Pancreas (tissue), 10 donors: ENCODE measurements at regions not wholly inside any gene's neighbourhood (a gene's known extent, or its start where the extent isn't known, plus 50 kb on each side); places are given as distances from the start of the nearest gene placed in this dataset.

Experiments used
- ATAC-seq, 4 donors: fragments of 200-7000 bp; cut with Tn5 transposase; one replicate each; pipeline versions ENCODE4 v1.8.0 to v1.9.1; 2020; ENCODE audit warnings: mild to moderate bottlenecking in 4 of 4, moderate library complexity in 4 of 4
- DNase-seq, 6 donors: peaks; one replicate each; pipeline ENCODE4 v3.0.0-alpha.2; 2020
- FAIRE-seq: peaks from 2 replicates; lab custom pipeline; 2012; peaks lifted over from hg19 to GRCh38; lab: Jason Lieb, UNC
- H3K27ac ChIP-seq, 4 donors: fragments of 200-600 bp; sonication (generic); 1 replicate in 3 of 4; 2 replicates in 1 of 4; pipeline versions ENCODE4 v1.5.0 to v1.8.0; 2020
- H3K27me3 ChIP-seq, 4 donors: fragments of 200-600 bp; one replicate each; pipeline ENCODE4 v1.8.0; 2021
- H3K36me3 ChIP-seq, 3 donors: fragments of 200-600 bp; sonication (generic) in 1 of 3; one replicate each; pipeline versions ENCODE4 v1.5.0 to v1.8.0; 2020 to 2021
- H3K4me1 ChIP-seq, 3 donors: fragments of 200-600 bp; one replicate each; pipeline ENCODE4 v1.8.0; 2021
- H3K4me3 ChIP-seq, 4 donors: fragments of 200-600 bp; sonication (generic) in 2 of 4; one replicate each; pipeline versions ENCODE4 v1.5.0 to v1.8.0; 2020 to 2021
- H3K9me3 ChIP-seq, 4 donors: fragments of 200-600 bp; one replicate each; pipeline ENCODE4 v1.8.0; 2021
- CTCF ChIP-seq, 4 donors: fragments of 200-600 bp; sonication (generic) in 3 of 4; IDR thresholded peaks; one replicate each; pipeline versions ENCODE4 v1.5.0 to v1.8.0; 2021; ENCODE audit warnings: antibody characterized with exemption in 4 of 4
- WGBS, 2 donors: extraction: QIAGEN DNeasy Blood & Tissue Kit; methylation state at CpG; one replicate each; pipeline ENCODE4 v1.1.7; 2013; 5-methylcytosine and 5-hydroxymethylcytosine counted together
- intact Hi-C, 3 donors: fragments of 100-400 bp; cut with DNase I; formaldehyde crosslinking; loops; one replicate each; pipeline versions ENCODE4 v1.11.1 to v1.14.2; 2022
- donor health status: healthy with polysubstance abuse.
- donor health status: DM: no; HTN: no; CAD: no; lungs with moderate emphysema.
- donor health status: DM: no; HTN: no; CAD: no.
- donor health status: control.
- donor health status: control.
- donor health status: Bipolar disorder and iron deficiency.
- donor health status: DM: yes; HTN: yes; CAD: no.
- donor health status: DM: no; HTN: no; CAD: no.
- donor health status: DM: no; HTN: no; CAD: no.
- donor health status: DM: yes; HTN: yes; CAD: no.

- FAIRE-seq = no peak
- Histone ChIP-seq H3K27ac (no peak overlapping the region), H3K27me3 (no peaks in the 10 kb centered on the region), H3K4me1 (no peaks in the 10 kb centered on the region), H3K4me3 (no peak overlapping the region), H3K36me3 (no peaks in the 10 kb centered on the region), H3K9me3 (no peaks in the 10 kb centered on the region)
- no peak for ATAC-seq
- 54 to 80% methylated on average over 6 of the region's 6 CpGs for WGBS, 2 donors
- DNase-seq = no peak
- no peak for TF ChIP-seq CTCF (IDR thresholded peaks at IDR 0.05)
- intact Hi-C loops = no loop called here
Observed at GRCh38 chr6:74671558-74672025, 534.3 kb downstream of the COL12A1 start.

DNA sequence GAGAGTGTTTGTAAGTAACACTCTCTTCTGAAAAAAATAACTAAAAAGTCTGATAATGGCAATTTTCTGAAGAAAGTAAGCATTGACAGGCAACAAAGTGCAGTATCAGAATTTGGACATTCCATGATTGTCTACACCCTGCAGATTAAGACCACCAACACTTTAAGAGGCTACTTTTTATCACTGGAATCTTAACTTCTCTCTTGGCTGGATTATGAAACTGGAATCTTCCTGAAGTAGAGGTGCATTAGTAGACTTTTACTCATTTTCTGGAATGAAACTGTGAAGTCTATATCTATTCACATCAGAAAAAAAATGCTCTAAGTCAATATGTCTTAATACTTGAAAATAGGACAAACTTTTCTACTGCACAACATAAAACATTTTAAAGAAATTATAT, 547.5 kb downstream of the COL12A1 start:
- Histone ChIP-seq H3K36me3 (no peaks in the 10 kb centered on the region), H3K27ac (no peak overlapping the region), H3K4me3 (no peak overlapping the region), H3K4me1 (no peaks in the 10 kb centered on the region), H3K9me3 (no peaks in the 10 kb centered on the region), H3K27me3 (no peaks in the 10 kb centered on the region)
- TF ChIP-seq CTCF (IDR thresholded peaks at IDR 0.05) = no peak
- ATAC-seq (no peak), FAIRE-seq (no peak), DNase-seq (no peak)
- intact Hi-C loops = no loop called here

DNA sequence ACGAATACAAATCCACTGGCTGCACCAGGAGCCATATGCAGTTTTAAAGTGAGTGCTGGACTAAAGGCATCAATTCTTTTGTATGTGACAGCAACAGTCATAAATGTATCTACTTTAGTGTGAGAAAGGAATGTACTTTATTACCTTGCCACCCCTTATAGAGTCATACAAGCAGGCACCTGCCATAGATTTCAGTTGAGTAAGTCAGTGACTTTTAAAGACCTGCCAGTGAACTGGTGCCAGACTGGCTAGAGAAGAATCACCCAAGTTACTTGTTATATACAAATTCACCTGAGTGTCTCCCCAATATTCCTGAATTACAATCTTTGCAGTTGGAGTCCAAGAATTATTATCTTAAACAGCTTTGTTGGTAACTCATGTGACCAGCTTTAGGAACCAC, 547.9 kb downstream of the COL12A1 start:
- Histone ChIP-seq H3K9me3 (no peaks in the 10 kb centered on the region), H3K36me3 (no peaks in the 10 kb centered on the region), H3K27me3 (no peaks in the 10 kb centered on the region), H3K4me1 (no peaks in the 10 kb centered on the region), H3K27ac (no peak overlapping the region), H3K4me3 (no peak overlapping the region)
- 81 to 85% methylated on average over 1 of the region's 1 CpG for WGBS, 2 donors
- DNase-seq (no peak), ATAC-seq (no peak), FAIRE-seq (no peak)
- intact Hi-C loops = no loop called here
- no peak for TF ChIP-seq CTCF (IDR thresholded peaks at IDR 0.05)

GRCh38 chr6:74657011-74657410, 548.8 kb downstream of the COL12A1 start:
- no peak for ATAC-seq
- TF ChIP-seq CTCF (IDR thresholded peaks at IDR 0.05) = no peak
- Histone ChIP-seq H3K4me3 (no peak overlapping the region), H3K9me3 (no peaks in the 10 kb centered on the region), H3K4me1 (no peaks in the 10 kb centered on the region), H3K36me3 (no peaks in the 10 kb centered on the region), H3K27me3 (no peaks in the 10 kb centered on the region), H3K27ac (no peak overlapping the region)
- 54 to 56% methylated on average over 2 of the region's 2 CpGs for WGBS, 2 donors
- intact Hi-C loops = no loop called here
- no peak for FAIRE-seq
- no peak for DNase-seq

DNA sequence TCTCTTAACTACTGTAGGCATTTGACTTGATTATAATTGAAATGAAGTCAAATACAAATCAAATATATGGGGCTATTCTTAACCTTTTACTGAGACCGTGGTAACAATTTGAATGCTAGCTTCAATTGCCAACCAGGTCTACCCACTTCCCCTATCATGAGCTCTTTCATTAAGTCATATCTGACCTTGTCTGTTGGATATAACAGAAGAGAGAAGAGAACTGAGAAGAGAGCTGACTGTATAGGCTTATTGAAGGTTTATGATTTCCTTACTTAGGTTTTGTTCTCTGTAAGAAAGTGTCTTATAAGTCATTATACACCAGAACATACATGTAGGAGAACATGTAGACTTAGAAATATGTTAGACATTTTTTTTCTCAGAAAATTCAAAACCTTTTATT, 549.4 kb downstream of the COL12A1 start:
- 19 to 91% methylated on average over 1 of the region's 1 CpG for WGBS, 2 donors
- Histone ChIP-seq H3K27me3 (no peaks in the 10 kb centered on the region), H3K9me3 (no peaks in the 10 kb centered on the region), H3K36me3 (no peaks in the 10 kb centered on the region), H3K27ac (no peak overlapping the region), H3K4me3 (no peak overlapping the region), H3K4me1 (no peaks in the 10 kb centered on the region)
- TF ChIP-seq CTCF (IDR thresholded peaks at IDR 0.05) = no peak
- FAIRE-seq (no peak), ATAC-seq (no peak), DNase-seq (no peak)
- intact Hi-C loops = no loop called here
